Natural killer cell (primary cell): ENCODE measurements at regions not wholly inside any gene's neighbourhood (a gene's known extent, or its start where the extent isn't known, plus 50 kb on each side); places are given as distances from the start of the nearest gene placed in this dataset.

Experiments
- ATAC-seq, 3 donors: fragments of 150-1000 bp in 2 of 3; fragments of 200-7000 bp in 1 of 3; cut with Tn5 transposase; 1 replicate in 1 of 3; 2 replicates in 2 of 3; pipeline ENCODE4 v1.10.0; 2021; ENCODE audit warnings: mild to moderate bottlenecking in 2 of 3, moderate library complexity in 2 of 3
- DNase-seq, 2 donors: peaks; one replicate each; pipeline versions ENCODE4 v3.0.0 to v3.0.0-alpha.2; 2013 to 2021; ENCODE audit warnings: mixed read lengths in 1 of 2
- H3K27ac ChIP-seq: one replicate; pipeline ENCODE4 v1.5.1; 2013; ENCODE audit warnings: mild to moderate bottlenecking, low read length
- H3K27me3 ChIP-seq: one replicate; pipeline ENCODE4 v1.6.1; 2013; ENCODE audit warnings: low read length; ENCODE audit not compliant: control insufficient read depth, insufficient read depth
- H3K36me3 ChIP-seq: one replicate; pipeline ENCODE4 v1.6.1; 2013; ENCODE audit warnings: low read length; ENCODE audit not compliant: control insufficient read depth, insufficient read depth
- H3K4me1 ChIP-seq: one replicate; pipeline ENCODE4 v1.6.1; 2013; ENCODE audit warnings: low read length; ENCODE audit not compliant: control insufficient read depth, insufficient read depth
- H3K4me3 ChIP-seq: one replicate; pipeline ENCODE4 v1.5.1; 2013; ENCODE audit warnings: low read length
- H3K9me3 ChIP-seq: one replicate; pipeline ENCODE4 v1.6.1; 2013; ENCODE audit warnings: low read length; ENCODE audit not compliant: control insufficient read depth, insufficient read depth
- H3K27ac Mint-ChIP-seq, 2 donors: one replicate each; pipeline ENCODE4 v1.8.0; 2022; ENCODE audit warnings: mild to moderate bottlenecking in 2 of 2, mixed read lengths in 2 of 2, moderate library complexity in 1 of 2
- H3K27me3 Mint-ChIP-seq, 2 donors: one replicate each; pipeline ENCODE4 v1.8.0; 2022; ENCODE audit warnings: low read depth in 2 of 2, mixed read lengths in 2 of 2
- H3K36me3 Mint-ChIP-seq: one replicate; pipeline ENCODE4 v1.8.0; 2022; ENCODE audit warnings: mixed read lengths
- H3K4me1 Mint-ChIP-seq, 2 donors: one replicate each; pipeline ENCODE4 v1.8.0; 2022; ENCODE audit warnings: mixed read lengths in 2 of 2
- H3K4me3 Mint-ChIP-seq: one replicate; pipeline ENCODE4 v1.8.0; 2022; ENCODE audit warnings: mild to moderate bottlenecking, moderate library complexity, mixed read lengths
- H3K9me3 Mint-ChIP-seq, 2 donors: one replicate each; pipeline ENCODE4 v1.8.0; 2022; ENCODE audit warnings: mixed read lengths in 2 of 2
- WGBS: methylation state at CpG from one replicate; pipeline ENCODE4 v1.1.7; 2013; ENCODE audit warnings: missing lambda C conversion rate; ENCODE audit not compliant: insufficient coverage; 5-methylcytosine and 5-hydroxymethylcytosine counted together
- intact Hi-C: fragments of 100-400 bp; cut with micrococcal nuclease; formaldehyde crosslinking; loops from one replicate; pipeline ENCODE4 v1.14.2; 2022
- TF ChIP-seq, protein P1 (sequence below): fragments of 200-600 bp; IDR thresholded peaks from one replicate; pipeline ENCODE4 v1.8.0; 2022; ENCODE audit warnings: antibody characterized with exemption

DNA sequence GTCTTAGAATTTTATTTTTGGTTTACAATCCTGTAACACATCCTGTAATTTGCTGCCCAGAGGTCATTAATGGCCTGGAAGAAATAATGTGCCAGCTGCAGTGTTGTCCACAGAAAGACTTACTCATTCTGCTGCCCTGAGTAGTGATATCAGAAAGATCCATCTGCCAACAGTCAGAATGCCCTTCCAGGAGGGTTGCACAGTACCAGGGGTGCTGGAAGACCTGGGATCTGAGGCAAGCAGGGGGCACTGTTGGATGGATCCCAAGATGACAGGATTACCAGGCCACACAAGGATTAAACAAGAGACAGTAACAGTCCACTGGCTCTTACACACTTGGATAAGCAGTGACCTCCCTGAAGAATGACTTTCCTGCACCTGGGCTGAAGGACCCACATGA lies 93.8 kb upstream of the TOP3B start:
- Mint-ChIP-seq H3K4me3 (no peak overlapping the region), H3K27me3 (peaks cover 27 to 51% of the 10 kb centered on the region in 2 donors), H3K27ac (no peak overlapping the region), H3K36me3 (no peaks in the 10 kb centered on the region), H3K4me1 (no peaks in the 10 kb centered on the region), H3K9me3 (no peaks in the 10 kb centered on the region)
- Histone ChIP-seq H3K36me3 (no peaks in the 10 kb centered on the region), H3K9me3 (no peaks in the 10 kb centered on the region), H3K27ac (no peak overlapping the region), H3K4me1 (no peaks in the 10 kb centered on the region), H3K27me3 (no peaks in the 10 kb centered on the region), H3K4me3 (no peak overlapping the region)
- TF ChIP-seq, protein P1, sequence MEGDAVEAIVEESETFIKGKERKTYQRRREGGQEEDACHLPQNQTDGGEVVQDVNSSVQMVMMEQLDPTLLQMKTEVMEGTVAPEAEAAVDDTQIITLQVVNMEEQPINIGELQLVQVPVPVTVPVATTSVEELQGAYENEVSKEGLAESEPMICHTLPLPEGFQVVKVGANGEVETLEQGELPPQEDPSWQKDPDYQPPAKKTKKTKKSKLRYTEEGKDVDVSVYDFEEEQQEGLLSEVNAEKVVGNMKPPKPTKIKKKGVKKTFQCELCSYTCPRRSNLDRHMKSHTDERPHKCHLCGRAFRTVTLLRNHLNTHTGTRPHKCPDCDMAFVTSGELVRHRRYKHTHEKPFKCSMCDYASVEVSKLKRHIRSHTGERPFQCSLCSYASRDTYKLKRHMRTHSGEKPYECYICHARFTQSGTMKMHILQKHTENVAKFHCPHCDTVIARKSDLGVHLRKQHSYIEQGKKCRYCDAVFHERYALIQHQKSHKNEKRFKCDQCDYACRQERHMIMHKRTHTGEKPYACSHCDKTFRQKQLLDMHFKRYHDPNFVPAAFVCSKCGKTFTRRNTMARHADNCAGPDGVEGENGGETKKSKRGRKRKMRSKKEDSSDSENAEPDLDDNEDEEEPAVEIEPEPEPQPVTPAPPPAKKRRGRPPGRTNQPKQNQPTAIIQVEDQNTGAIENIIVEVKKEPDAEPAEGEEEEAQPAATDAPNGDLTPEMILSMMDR, result no peak
- ATAC-seq (no peak), DNase-seq (no peak)
- intact Hi-C loops, result no loop called here

DNA sequence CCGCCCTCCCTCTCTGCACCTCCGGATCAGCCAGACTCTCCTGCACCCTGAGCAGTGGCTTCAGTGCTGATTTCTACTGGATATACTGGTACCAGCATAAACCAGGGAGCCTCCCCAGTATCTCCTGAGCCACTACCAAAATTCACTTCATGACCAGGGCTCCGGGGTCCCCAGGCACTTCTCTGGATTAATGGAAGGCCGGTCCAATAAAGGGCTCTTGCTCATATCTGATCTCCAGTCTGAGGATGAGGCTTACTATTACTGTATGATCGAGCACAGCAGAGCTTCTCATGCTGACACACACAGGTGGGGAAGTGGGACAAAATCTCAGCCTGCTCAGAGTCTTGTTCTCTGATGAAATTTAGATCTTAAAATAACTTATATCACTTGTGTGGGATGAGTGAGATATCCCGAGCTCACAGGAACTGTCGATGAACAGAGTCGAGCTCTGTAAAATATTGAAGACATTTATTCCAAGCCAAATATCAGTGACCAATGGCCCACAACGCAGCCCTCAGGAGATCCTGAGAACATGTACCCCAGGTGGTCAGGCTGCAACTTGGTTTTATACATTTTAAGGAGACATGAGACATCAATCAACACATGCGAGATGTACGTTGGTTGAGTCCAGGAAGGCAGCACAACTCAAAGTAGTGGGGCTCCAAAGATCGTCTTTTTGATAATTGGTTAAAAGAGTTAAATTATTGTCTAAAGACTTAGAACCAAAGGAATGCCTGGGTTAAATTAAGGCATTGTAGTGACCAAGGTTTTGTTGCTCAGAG lies 93.0 kb upstream of the TOP3B start:
- Mint-ChIP-seq H3K9me3 (no peaks in the 10 kb centered on the region), H3K4me1 (no peaks in the 10 kb centered on the region), H3K27me3 (peaks cover 22 to 43% of the 10 kb centered on the region in 2 donors), H3K27ac (no peak overlapping the region), H3K36me3 (no peaks in the 10 kb centered on the region), H3K4me3 (no peak overlapping the region)
- Histone ChIP-seq H3K9me3 (no peaks in the 10 kb centered on the region), H3K4me1 (no peaks in the 10 kb centered on the region), H3K4me3 (no peak overlapping the region), H3K36me3 (no peaks in the 10 kb centered on the region), H3K27ac (no peak overlapping the region), H3K27me3 (peaks cover under 1% of the 10 kb centered on the region)
- TF ChIP-seq, protein P1, result no peak
- intact Hi-C loops, result no loop called here
- 85% methylated on average over 12 of the region's 12 CpGs for WGBS
- ATAC-seq (no peak), DNase-seq (no peak)

DNA sequence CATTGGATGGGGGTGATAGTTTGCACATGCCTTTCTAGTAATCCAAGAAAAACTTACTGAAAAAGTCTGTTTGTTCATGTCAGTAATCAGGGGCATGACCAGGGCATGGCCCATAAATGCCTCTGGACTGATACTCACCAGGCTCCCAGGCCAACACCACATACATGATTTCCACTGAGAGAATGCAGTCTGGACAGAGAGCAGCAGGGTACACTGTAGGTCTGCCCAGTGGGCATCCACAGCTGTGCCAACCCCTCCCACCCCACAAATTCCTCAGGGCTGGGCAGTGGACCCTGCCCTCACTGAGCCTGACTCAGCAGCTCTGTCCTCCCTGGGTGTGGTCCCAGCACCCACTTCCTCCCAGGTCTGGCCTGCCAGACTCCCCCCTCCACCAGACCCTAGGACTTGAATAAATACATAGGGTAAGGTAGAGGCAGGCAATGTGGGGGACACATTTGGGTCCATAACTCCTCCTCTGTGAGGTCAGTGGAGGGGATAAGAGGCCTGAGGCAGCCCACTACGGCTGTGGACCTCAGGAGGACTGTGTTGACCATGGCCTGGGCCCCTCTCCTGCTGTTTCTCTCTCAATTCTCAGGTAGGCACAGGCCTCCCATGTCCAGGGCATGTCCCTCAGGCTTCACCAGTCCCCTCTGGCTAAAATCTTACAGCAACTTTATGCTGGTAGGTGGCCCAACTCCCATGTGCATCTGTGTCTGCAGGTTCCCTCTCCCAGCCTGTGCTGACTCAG lies 92.2 kb upstream of the TOP3B start:
- intact Hi-C loops, result no loop called here
- Histone ChIP-seq H3K27me3 (peaks cover 5% of the 10 kb centered on the region), H3K4me3 (no peak overlapping the region), H3K27ac (no peak overlapping the region), H3K4me1 (no peaks in the 10 kb centered on the region), H3K9me3 (no peaks in the 10 kb centered on the region), H3K36me3 (no peaks in the 10 kb centered on the region)
- ATAC-seq, result peak in 1 of 3 donors; percentile 24
- Mint-ChIP-seq H3K9me3 (no peaks in the 10 kb centered on the region), H3K36me3 (no peaks in the 10 kb centered on the region), H3K27me3 (peaks cover 18 to 35% of the 10 kb centered on the region in 2 donors), H3K27ac (no peak overlapping the region), H3K4me1 (no peaks in the 10 kb centered on the region), H3K4me3 (no peak overlapping the region)
- TF ChIP-seq, protein P1, result no peak
- no peak for DNase-seq
- WGBS, result 48% methylated on average over 1 of the region's 1 CpG
